ENCODE measurements at regions not wholly inside any gene's neighbourhood (a gene's known extent, or its start where the extent isn't known, plus 50 kb on each side); places are given as distances from the start of the nearest gene placed in this dataset.

DNA sequence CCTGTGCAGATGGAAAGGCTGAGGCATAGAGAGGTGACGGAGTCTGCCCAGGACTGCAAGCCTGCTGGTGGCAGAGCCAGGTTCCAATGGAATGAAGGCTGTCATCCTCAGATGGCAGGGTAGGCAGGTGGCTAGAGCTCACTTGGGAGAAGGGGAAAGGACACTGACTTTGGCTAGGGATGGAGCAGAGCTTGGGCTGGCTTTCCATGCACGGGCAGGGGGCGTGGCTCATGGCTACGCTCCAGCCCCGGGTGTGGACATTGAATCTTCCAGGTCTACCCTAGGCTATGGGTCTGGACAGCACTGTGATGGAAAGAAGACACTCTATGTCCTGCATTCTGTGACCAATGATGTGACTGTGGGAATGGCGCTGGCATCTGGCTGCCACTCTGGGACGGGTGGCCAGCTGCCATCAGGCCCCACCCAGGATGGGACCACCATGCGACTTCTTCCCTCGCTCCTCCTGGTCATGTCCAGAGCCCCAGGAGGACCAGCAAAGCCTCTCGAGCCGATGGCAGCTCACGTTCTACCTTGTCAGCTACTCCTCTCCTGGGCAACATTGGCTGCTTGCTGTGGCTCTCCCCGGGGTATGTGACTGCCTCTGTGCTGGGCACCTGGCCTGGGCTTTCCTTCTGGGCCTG, 398.7 kb downstream of the TMEM121 start:
- in situ Hi-C loops (cut with MboI; ENCODE audit: low sequenced_read_pairs): loop anchor here (25.0 kb wide), 1 partner anchor 213 kb away; no protein-coding TSS in a partner anchor

DNA sequence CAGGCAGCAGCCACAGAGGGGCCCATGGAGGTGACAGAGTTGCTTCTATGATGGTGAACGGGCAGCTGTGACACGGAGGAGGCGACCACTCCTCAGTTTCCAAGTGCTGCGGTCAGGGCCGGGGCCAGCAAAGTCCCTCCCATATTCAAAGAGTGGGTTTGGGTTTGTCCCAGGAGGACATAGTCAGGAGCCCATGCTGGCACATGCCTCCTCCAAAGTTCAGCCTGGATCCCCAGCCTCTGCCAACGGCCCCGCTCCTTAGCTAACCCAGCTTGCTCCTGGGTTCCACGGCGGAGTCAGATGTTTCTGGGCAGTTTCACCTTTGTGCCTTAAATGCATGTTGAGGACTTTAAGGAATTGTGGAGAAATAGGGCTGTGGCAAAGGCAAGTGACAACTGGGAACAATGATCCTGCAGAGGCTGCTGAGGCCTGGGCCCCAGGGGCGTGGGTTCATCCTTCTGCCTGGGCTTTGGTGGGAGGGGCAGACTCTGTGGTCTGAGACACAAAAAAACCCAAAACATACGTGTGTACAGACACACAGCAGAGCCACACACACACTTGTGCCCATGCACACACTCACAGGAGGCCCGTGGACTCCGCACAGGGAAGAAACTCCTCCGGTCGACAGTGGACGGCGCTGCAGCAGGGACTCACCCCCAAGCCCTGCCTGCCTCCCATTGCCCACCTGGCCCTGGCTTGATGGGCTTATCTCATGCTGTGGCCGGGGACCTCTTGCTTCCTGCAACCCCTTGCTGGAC, 399.4 kb downstream of the TMEM121 start:
- in situ Hi-C loops (cut with MboI; ENCODE audit: low sequenced_read_pairs): loop anchor here (25.0 kb wide), 1 partner anchor 213 kb away; no protein-coding TSS in a partner anchor

DNA sequence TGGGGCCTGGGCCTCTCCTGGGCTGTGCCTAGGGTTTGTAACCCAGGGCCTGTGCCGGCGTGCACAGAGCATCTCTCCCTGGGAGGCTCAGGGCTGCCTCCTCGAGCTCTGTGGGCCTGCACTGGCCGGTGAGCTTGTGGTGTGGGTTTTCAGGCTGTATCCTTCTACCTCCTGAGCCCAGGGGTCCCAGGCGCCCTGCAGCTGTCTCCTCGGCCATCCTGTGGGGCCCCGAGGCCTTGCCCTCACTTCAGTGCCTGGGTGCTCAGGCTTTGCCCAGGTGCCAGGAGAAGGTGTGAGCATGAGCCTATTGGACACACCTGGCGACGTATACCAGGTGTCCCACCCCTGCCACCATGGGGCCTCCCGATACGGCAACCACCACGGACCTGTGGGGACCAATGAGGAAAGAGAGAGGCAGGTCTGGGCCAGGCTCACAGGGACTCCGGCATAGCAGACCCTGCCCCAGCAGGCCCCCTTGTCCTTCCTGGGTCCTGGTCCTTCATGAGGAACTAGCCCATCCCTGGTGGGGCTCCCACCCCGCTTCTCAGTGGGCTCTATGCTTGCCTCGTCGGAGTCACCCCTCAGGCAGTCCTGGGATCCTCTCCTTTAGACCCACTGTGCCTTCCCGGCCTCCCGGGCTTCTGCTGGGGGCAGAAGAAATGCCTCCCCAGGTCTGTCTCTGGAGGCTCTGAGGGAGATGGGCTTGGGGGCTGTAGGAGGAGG, 400.2 kb downstream of the TMEM121 start:
- in situ Hi-C loops (cut with MboI; ENCODE audit: low sequenced_read_pairs): loop anchor here (25.0 kb wide), 1 partner anchor 214 kb away; no protein-coding TSS in a partner anchor

DNA sequence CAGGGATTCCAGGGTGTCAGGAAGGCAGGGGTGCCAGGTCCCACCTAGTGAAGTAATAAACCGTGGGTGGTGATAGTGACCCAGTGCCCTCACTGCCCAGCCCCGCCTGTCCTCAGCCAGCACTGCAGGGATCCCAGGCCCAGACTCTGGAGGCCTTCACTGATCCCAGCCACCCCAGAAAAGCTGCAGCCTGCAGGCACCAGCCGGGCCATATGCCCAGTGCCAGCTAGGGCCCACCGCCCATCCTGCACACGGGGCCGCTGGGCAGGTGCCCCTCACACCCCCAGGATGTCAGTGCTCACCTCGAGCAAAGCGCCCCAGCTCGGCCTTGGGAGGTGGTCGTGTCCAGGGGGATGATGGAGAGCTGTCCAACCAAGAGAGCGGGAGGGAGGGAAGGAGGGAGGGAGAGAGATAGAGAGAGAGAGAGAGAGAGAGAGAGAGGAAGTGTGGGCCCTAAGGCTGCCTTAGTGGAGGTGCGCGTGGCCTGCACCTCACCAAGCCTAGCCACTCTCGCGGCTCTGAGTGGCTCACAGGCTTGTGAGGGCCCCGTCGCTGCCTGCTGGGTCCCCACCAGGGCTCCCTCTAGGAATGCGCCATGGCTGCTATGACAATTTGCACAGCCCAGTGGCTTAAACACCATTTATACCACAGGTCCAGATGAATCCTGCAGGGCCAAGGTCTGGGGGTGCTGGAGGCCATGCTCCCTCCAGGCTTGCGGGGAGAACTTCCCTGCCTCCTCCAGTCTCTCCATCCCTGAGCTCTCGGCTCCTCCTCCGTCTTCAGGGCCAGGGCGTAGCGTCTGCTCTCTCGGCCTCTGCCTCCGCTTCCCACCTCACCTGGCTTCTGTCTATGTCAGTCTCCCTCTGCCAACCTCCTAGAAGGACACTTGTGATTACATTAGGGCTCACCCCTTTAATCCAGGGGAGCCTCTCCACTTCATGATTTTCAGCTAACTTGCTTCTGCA, 401.0 kb downstream of the TMEM121 start:
- in situ Hi-C loops (cut with MboI; ENCODE audit: low sequenced_read_pairs): loop anchor here (25.0 kb wide), 1 partner anchor 215 kb away; no protein-coding TSS in a partner anchor

DNA sequence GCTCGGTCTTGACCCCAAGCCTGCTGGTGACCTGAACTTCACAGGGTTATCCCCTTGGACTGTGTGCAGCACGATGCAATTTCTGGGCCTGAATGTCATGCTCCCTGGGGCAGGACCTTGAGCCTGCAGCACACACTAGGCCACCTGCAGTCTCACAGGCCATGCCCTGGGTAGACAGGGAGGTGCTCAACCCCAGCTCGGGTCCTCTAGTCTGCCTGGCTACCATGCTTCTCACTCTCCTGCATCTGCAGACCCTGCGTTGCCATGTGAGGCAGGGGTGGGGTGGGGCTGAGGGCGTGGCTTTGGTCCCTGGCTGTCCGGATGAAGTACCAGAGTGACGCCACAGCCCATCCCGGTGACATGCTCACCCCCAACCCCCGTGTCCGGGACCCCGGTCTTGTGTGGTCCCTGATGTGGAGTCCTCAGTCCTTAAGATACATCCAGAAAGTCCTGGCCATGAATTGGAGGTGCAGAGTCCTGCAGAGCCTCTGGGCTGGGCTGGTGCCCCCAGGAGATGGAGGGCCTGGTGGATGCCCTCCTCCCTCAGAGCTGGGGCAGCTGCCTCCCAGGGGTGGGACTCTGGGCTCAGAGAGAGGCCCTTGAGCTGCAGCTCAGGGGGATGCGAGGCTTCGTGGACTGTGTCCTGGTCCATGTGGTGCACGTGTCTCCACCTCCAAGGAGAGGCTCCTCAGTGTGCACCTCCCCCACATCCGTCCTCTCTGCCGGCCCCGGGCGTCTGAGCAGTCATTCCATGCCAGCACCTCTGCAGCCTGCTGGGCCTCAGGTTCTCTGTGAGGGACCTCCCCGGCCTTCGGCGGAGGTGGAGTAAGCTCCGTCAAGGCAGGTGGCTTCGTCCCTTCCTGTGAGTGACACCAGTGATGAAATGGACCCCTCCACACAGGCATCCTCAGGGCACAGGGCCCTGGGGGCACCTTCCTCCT, 402.1 kb downstream of the TMEM121 start:
- in situ Hi-C loops (cut with MboI; ENCODE audit: low sequenced_read_pairs): loop anchor here (25.0 kb wide), 1 partner anchor 216 kb away; no protein-coding TSS in a partner anchor

DNA sequence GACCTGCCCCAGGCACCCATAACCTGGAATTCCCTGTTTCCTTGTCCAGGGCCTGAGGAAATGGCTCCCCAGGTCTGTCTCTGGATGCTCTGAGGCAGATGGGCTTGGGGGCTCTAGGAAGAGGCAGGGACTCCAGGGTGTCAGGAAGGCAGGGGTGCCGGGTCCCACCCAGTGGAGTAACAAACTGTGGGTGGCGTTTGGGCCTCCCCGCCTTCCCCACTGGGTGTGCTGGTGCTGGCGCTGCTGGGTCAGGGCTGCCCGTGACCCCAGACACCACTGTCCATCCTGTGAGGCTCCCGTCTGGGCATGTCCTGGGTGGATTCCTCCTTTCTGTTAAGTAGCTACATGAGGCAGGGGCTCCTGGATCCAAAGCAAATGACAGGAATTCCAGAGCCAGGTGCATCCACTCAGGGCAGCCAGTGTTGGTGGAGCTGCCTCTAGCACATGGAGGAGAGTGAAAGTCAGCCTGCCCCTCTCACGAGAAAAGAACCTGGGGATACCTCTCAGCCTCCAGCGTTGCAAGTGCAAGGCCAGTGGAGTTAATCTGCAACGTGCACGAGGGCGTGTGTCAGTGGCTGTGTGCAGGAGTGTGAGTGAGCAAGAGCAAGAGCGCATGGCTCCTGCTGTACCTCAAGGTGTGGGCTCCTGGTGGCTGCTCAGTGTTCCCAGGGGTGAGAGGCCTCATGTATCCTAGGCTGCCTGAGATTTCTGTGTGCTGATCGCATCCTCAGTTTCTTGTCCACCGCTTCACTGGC, 403.1 kb downstream of the TMEM121 start:
- in situ Hi-C loops (cut with MboI; ENCODE audit: low sequenced_read_pairs): loop anchor here (25.0 kb wide), 1 partner anchor 217 kb away; no protein-coding TSS in a partner anchor

DNA sequence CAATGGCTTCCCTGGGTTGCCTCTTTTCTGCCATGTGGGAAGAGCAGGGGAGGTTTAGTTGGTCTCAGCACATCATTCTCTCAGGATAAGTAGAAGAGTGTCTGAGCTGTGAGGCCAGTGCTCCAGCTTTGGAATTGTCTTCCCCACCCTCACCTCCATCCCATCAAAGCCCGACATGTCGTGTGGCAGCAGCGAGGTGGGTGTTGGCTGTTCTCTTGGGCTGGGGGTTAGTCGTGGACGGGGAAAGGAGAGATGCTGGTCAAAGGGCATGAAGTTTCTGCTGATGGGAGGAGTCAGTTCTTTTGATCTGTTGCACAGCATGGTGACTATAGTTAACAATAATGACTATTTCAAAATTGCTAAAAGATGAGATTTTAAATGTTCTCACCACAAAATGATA, 404.2 kb downstream of the TMEM121 start:
- in situ Hi-C loops (cut with MboI; ENCODE audit: low sequenced_read_pairs): loop anchor here (25.0 kb wide), 1 partner anchor 218 kb away; no protein-coding TSS in a partner anchor

DNA sequence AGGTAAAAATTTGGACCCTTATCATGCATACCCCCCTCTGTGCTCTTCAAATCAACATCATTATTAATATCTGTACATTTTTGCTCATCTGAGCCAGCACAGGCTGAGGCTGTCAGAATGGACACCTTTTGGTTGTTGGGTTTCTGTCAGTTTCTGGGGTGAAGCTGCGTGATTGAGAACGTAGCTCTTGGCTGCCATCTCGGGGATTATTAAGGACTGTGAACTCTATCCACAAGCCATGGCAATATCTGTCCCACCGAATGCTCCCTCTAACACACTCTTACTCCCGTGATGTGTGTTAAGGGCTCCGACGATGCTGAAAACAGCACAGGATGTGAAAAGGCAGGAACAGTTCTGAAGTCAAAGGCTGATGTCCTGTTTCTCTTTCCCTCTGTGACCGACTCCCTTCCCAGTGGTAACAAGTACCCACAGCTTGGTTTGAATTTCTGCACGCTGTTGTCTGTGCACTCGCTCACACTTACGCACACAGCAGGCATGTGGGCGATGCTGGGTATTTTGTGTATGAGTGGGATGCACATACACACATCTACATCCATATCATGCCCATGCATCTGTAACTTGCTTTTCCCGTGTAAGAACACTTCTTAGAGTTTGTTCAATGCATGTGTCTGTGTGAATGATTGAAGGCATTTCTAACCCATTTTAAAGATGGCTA, 405.6 kb downstream of the TMEM121 start:
- in situ Hi-C loops (cut with MboI; ENCODE audit: low sequenced_read_pairs): loop anchor here (25.0 kb wide), 1 partner anchor 220 kb away; no protein-coding TSS in a partner anchor

DNA sequence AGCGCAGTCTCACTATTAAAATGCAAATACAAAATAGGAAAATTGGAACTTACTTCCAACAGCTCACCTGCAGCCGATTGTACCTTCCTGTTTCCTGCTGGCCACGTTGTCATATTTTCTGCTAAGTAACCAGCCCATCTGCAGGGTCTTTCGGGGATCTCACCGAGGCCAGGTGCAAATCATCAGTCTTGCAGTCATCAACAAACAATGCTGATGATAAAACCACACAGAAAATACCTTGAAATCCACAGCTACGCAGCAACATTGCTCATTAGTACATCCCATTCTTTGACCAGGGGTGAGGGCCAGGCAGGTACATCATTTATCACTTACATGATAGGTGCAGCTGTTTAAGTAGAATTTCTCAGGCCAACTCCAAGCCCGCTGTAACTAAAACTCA, 406.9 kb downstream of the TMEM121 start:
- in situ Hi-C loops (cut with MboI; ENCODE audit: low sequenced_read_pairs): loop anchor here (25.0 kb wide), 1 partner anchor 221 kb away; no protein-coding TSS in a partner anchor

DNA sequence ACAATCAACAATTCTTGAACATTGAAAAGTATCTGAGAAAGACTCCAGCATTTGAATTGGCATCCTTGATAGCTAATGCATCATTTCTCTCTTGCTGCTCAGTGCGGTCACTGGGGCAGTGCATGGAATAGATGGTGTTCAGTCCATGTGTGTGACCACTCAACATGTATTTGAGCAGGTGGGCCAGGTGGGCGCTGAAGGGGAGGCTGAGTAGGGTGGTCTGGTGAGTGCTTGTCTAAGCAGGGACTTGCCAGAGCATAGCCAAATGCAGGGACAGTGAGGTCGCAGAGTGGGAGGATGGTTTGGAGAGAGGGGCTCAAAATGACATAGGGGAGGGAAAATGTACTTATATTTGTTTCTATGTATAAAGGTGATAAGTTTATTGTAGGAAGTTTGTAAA, 409.0 kb downstream of the TMEM121 start:
- in situ Hi-C loops (cut with MboI; ENCODE audit: low sequenced_read_pairs): loop anchor here (25.0 kb wide), 1 partner anchor 223 kb away; no protein-coding TSS in a partner anchor

DNA sequence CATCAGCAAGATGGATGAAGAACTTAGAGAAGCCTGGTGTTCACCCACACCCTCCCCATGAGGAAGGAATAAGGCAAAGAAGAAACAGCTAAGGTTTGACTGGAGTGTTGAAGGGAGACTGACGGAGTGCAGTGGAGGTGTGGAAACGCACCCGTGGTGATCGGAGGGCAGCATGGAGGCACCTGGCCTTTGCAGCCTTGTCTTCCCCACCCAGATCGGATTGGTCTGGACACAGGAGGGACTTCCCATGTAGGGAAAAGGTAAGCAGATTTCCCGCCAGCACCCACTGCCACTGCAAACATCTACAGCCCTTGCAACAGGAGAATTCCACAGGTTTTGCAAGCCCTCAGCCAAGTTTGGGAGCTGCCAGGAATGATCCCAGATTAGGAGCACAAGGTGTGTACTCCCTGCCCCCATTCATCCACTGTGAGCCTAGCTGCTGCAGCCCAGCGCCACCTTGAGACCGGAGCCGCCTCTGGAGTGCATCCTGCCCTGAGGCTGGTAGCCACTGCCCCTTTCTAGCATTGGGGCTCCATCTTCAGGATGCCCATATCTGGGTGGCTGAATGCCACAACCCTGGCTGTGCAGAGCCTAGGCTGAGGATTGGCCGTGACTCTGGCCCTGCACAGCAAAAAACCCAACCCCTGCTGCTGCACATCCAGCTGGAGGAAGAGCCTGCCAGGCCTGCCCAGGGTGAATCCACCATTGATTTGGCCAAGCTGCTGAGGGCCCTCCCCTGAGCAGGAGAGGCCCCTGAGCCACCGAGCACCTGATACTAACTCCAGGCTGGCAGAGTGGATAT, 411.1 kb downstream of the TMEM121 start:
- in situ Hi-C loops (cut with MboI; ENCODE audit: low sequenced_read_pairs): loop anchor here (25.0 kb wide), 1 partner anchor 225 kb away; no protein-coding TSS in a partner anchor

DNA sequence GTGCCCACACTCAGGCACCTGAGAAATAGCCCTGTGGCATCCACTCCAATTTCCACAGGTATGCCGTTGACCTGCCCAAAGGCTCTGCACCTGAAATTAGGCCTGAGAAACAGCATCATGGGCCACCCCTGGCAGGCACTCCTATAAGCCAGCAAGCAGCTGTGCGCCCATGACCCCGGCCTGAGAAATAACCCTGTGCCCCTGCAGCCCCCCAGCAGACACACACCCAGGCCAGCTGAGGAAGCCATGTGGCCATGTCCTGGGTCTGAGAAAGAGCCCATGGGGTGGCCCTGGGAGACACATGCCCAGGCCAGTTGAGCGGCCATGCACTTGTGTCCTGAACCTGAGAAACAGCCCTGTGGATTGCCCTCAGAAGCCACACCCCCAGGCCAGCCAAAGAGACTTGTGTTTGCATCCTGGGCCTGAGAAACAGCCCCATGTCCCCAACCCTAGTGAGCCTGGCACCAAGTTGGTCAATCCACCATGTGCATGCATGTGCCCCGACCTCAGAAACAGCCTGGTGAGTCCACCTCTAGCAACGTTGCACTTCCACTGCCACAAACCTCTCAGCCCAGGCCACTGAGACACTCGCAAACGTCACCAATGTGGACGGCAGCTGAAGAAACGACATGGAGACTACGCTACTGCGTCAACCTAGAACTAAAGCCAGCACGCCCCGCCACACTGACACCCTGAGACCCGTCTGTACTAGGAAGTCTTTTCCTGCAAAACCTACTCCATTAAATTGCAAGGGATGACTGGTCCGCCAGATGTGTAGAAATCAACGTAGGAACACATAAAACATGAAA, 411.9 kb downstream of the TMEM121 start:
- in situ Hi-C loops (cut with MboI; ENCODE audit: low sequenced_read_pairs): loop anchor here (25.0 kb wide), 1 partner anchor 226 kb away; no protein-coding TSS in a partner anchor

DNA sequence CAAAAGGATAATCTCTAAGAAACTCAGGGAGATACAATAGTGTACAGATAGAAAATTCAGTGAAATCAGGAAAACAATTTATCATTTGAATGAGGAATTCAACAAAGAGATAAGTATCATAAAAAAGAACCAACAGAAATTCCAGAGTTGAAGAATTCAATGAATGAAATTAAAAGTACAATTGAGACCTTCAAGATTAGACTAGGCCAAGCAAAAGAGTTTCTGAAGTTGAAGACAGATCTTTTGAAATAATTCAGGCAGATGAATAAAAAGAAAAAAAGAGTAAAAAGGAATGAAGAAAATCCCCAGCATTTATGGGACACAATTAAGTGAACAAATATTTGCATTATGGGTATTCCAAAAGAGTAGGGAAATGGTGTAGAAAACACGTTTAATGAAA, 412.6 kb downstream of the TMEM121 start:
- in situ Hi-C loops (cut with MboI; ENCODE audit: low sequenced_read_pairs): loop anchor here (25.0 kb wide), 1 partner anchor 227 kb away; no protein-coding TSS in a partner anchor

DNA sequence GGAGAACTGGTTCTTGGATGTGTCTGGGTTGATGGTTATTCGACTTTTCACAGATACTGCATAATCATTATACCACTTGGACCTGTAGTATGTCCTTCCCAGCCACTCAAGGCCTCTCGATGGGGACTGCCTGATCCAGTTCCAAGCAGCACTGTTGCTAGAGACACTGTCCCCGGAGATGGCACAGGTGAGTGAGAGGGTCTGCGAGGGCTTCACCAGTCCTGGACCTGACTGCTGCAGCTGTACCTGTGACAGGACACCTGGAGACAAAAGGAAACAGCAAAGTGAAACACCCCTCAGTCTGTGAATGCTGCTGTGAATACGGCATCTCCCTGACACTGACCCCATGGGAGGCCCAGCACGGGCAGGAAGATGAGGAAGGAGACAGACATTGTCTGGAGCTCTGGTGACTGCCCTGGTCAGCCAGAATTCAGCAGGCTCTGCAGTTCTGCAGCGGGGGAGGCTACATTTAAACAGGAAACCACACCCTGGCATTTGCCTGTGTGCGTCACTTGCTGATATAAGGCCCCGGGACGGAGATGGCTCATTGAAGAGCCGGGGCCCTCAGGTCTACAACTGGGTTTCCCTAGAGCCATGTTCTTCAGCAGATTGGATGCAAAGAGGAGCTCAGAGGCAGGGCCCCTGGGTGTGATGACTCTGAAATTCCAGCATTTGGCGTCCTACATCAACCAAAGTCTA, 413.6 kb downstream of the TMEM121 start:
- in situ Hi-C loops (cut with MboI; ENCODE audit: low sequenced_read_pairs): loop anchor here (25.0 kb wide), 1 partner anchor 228 kb away; no protein-coding TSS in a partner anchor

Measured in HL-60/S4 (cell line).